Central memory CD8-positive, alpha-beta T cell (primary cell): ENCODE measurements at regions not wholly inside any gene's neighbourhood (a gene's known extent, or its start where the extent isn't known, plus 50 kb on each side); places are given as distances from the start of the nearest gene placed in this dataset.

Experiments
- ATAC-seq: fragments of 150-1000 bp; cut with Tn5 transposase; replicated peaks from 2 replicates; pipeline ENCODE4 v1.10.0; 2022; ENCODE audit warnings: mild to moderate bottlenecking, moderate FRiP score, moderate number of reproducible peaks; ENCODE audit not compliant: poor library complexity, severe bottlenecking; ENCODE audit errors: extremely low read depth
- DNase-seq, 2 donors: peaks; one replicate each; pipeline ENCODE4 v3.0.0; 2021; ENCODE audit warnings: low spot score in 2 of 2
- H3K27ac Mint-ChIP-seq: one replicate; pipeline ENCODE4 v1.8.0; 2022; ENCODE audit warnings: low read depth, mild to moderate bottlenecking, moderate library complexity, mixed read lengths
- H3K27me3 Mint-ChIP-seq: one replicate; pipeline ENCODE4 v1.8.0; 2022; ENCODE audit warnings: mixed read lengths
- H3K36me3 Mint-ChIP-seq: one replicate; pipeline ENCODE4 v1.8.0; 2022; ENCODE audit warnings: mild to moderate bottlenecking, moderate library complexity, mixed read lengths; ENCODE audit not compliant: insufficient read depth
- H3K4me1 Mint-ChIP-seq: one replicate; pipeline ENCODE4 v1.8.0; 2022; ENCODE audit warnings: mixed read lengths
- H3K4me3 Mint-ChIP-seq: one replicate; pipeline ENCODE4 v1.8.0; 2022; ENCODE audit warnings: mild to moderate bottlenecking, moderate library complexity, mixed read lengths
- H3K9me3 Mint-ChIP-seq: one replicate; pipeline ENCODE4 v1.8.0; 2022; ENCODE audit warnings: mixed read lengths

DNA sequence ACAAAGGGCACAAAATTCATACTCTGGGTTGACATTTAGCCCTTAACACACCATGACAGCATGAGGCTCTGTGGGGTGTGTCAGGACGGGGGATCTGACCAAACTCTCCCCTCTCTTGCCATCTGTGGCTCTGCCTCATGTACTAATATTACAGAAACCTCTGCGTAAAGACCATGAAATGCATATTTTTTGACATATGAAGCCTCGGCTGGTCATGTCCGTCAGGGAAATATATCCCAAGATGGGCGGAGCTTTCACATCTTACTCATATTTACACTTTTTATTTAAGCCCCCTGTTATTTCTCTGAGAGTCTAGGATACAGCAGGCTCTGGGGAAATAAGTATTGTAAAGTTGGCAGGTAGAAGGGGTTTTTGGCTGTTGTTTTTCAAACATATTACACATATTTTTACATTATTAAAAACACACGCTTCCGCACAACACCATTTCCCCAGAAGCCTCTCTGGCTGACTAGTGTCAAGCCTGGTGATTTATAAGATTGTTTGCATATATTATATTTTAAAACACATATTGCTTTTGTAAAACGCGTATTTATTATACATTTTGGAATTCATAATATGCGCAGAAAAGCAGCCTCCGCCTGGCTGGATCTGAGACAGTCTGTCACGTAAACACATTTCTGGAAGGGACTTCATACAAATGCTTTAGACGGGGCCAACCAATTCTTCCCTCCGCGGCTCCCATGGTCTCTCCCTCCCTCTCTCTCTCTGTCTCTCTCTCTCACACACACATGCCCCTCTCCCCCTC lies 237.7 kb upstream of the ZFHX3 start:
- DNase-seq (no peak), ATAC-seq (no peak)
- Mint-ChIP-seq H3K27me3 (no peaks in the 10 kb centered on the region), H3K27ac (no peak overlapping the region), H3K9me3 (peaks cover 9% of the 10 kb centered on the region), H3K36me3 (no peaks in the 10 kb centered on the region), H3K4me3 (no peak overlapping the region), H3K4me1 (no peaks in the 10 kb centered on the region)

DNA sequence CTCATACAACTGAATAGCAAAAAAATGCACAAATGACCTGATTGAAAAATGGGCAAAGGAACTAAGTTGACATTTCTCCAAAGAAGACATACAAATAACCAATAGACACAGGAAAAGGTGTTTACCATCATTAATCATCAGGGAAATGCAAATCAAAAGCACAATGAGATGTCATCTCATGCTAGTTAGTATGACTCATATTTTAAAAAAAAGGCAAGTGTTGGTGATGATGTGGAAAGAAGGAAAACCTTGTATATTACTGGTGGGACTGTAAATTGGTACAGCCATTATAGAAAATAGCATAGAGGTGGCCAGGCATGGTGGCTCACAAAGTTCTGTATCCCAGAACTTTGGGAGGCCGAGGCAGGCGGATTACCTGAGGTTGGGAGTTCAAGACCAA lies 232.5 kb upstream of the ZFHX3 start:
- Mint-ChIP-seq H3K36me3 (no peaks in the 10 kb centered on the region), H3K4me1 (no peaks in the 10 kb centered on the region), H3K9me3 (peaks cover 22% of the 10 kb centered on the region), H3K4me3 (no peak overlapping the region), H3K27ac (no peak overlapping the region), H3K27me3 (no peaks in the 10 kb centered on the region)
- no peak for DNase-seq
- no peak for ATAC-seq

- H3K27me3 Mint-ChIP-seq: no peaks in the 10 kb centered on the region
- no peak for ATAC-seq
- H3K4me1 Mint-ChIP-seq: no peaks in the 10 kb centered on the region
- H3K9me3 Mint-ChIP-seq: peaks cover 20% of the 10 kb centered on the region
- H3K4me3 Mint-ChIP-seq: no peak overlapping the region
- no peak for DNase-seq
- no peak overlapping the region for H3K27ac Mint-ChIP-seq
- no peaks in the 10 kb centered on the region for H3K36me3 Mint-ChIP-seq
Measured at GRCh38 chr16:73279451-73279850, 231.5 kb upstream of the ZFHX3 start.

GRCh38 chr16:73277071-73277470 lies 229.1 kb upstream of the ZFHX3 start:
- Mint-ChIP-seq H3K36me3 (no peaks in the 10 kb centered on the region), H3K9me3 (peaks cover 23% of the 10 kb centered on the region), H3K27ac (no peak overlapping the region), H3K4me3 (no peak overlapping the region), H3K27me3 (no peaks in the 10 kb centered on the region), H3K4me1 (no peaks in the 10 kb centered on the region)
- no peak for ATAC-seq
- no peak for DNase-seq

DNA sequence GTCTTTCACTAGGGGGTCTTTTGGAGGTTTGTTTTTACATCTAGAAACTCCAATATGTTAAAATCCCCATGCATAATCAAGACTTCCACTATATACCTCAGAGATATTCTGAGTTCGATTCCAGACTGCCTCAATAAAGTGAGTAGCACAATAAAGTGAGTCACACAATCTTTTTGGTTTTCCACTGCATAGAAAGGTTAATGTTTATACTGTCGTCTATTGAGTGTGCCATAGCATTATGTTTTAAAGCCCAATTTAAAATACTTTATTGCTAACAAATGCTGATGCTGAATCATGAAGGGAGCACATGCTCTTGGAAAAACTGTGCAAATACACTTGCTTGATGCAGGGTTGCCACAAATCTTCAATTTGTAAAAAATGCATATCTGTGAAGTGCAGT lies 227.5 kb upstream of the ZFHX3 start:
- H3K4me1 Mint-ChIP-seq: no peaks in the 10 kb centered on the region
- H3K4me3 Mint-ChIP-seq: no peak overlapping the region
- H3K27ac Mint-ChIP-seq: no peak overlapping the region
- H3K27me3 Mint-ChIP-seq: no peaks in the 10 kb centered on the region
- DNase-seq (no peak), ATAC-seq (no peak)
- no peaks in the 10 kb centered on the region for H3K36me3 Mint-ChIP-seq
- peaks cover 17% of the 10 kb centered on the region for H3K9me3 Mint-ChIP-seq

GRCh38 chr16:73275024-73275423 lies 227.1 kb upstream of the ZFHX3 start:
- Mint-ChIP-seq H3K4me3 (no peak overlapping the region), H3K27ac (no peak overlapping the region), H3K4me1 (no peaks in the 10 kb centered on the region), H3K9me3 (peaks cover 13% of the 10 kb centered on the region), H3K27me3 (no peaks in the 10 kb centered on the region), H3K36me3 (no peaks in the 10 kb centered on the region)
- ATAC-seq: no peak
- no peak for DNase-seq

- H3K36me3 Mint-ChIP-seq: no peaks in the 10 kb centered on the region
- DNase-seq (no peak), ATAC-seq (no peak)
- peaks cover 6% of the 10 kb centered on the region for H3K9me3 Mint-ChIP-seq
- H3K27ac Mint-ChIP-seq: no peak overlapping the region
- no peaks in the 10 kb centered on the region for H3K4me1 Mint-ChIP-seq
- H3K27me3 Mint-ChIP-seq: no peaks in the 10 kb centered on the region
- no peak overlapping the region for H3K4me3 Mint-ChIP-seq
Measured at GRCh38 chr16:73274140-73274539, 226.2 kb upstream of the ZFHX3 start.

DNA sequence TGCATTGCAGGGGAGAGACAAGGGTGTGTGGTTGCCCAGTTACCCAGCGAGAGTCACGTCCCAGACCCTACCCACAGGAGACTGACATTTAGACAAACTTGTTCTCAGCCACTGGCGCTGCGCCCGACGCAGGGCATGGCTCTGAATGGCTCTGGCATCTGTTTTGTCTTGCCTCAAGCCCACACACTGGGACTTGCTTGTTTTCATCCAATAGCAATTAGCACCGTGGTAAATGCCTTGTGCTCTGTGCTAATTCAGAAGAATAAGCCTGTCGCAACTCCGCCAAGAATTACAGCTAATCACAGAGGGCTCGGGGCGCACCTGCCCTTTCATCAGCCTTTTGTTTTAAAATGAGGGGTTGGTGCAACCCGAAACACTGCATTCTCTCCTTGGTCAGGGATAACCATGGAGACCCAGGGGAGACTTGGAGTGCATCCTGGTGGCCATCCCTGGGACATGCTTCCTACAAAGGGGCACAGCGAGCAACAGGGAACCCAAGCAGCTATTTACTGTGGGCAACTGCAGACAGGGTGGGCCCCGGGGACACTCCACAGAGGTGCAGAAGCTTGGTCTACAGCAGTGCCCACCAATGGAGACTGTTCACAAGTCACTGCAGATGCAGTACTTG lies 220.6 kb upstream of the ZFHX3 start:
- no peak for DNase-seq
- Mint-ChIP-seq H3K4me1 (no peaks in the 10 kb centered on the region), H3K9me3 (peaks cover 6% of the 10 kb centered on the region), H3K36me3 (no peaks in the 10 kb centered on the region), H3K4me3 (no peak overlapping the region), H3K27me3 (no peaks in the 10 kb centered on the region), H3K27ac (no peak overlapping the region)
- no peak for ATAC-seq

- DNase-seq (no peak), ATAC-seq (no peak)
- no peak overlapping the region for H3K4me3 Mint-ChIP-seq
- H3K4me1 Mint-ChIP-seq: no peaks in the 10 kb centered on the region
- H3K9me3 Mint-ChIP-seq: peaks cover 15% of the 10 kb centered on the region
- no peaks in the 10 kb centered on the region for H3K36me3 Mint-ChIP-seq
- no peak overlapping the region for H3K27ac Mint-ChIP-seq
- no peaks in the 10 kb centered on the region for H3K27me3 Mint-ChIP-seq
Measured at GRCh38 chr16:73265935-73266334, 218.0 kb upstream of the ZFHX3 start.

DNA sequence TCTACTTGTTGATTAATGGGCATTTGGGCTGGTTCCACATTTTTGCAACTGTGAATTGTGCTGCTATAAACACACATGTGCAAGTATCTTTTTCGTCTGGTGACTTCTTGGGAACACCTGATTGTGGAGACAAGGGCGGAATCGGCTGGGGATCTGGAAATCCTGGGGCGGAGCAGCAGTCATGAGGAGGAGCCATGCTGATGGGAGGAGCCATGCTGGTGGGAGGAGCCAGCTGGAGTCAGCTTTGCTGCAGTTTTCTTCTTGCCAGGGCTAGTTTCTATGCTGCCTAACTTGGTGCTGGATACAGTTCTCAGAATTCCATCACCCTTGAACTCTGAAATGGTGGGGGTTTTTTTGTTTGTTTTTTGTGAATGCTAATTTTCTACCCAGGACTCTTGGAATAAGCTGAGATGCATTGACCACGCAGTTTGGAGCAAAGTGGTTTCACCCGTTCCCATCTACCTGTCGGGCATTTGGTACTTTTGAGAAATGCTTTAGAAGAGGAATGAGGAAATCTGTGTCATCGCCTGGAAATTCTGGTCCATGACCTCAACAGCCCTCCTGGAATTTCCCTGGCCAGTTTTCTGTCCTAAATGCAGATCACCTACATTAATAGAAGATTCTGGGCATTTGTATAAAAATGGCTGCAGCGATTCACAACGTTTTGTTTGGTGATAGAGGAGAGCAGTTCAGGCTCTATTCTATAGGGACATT lies 217.4 kb upstream of the ZFHX3 start:
- H3K9me3 Mint-ChIP-seq: peaks cover 15% of the 10 kb centered on the region
- H3K36me3 Mint-ChIP-seq: no peaks in the 10 kb centered on the region
- H3K4me1 Mint-ChIP-seq: no peaks in the 10 kb centered on the region
- H3K27me3 Mint-ChIP-seq: no peaks in the 10 kb centered on the region
- H3K4me3 Mint-ChIP-seq: no peak overlapping the region
- DNase-seq: no peak
- no peak for ATAC-seq
- no peak overlapping the region for H3K27ac Mint-ChIP-seq

GRCh38 chr16:73262931-73263330 lies 215.0 kb upstream of the ZFHX3 start:
- no peak overlapping the region for H3K4me3 Mint-ChIP-seq
- no peaks in the 10 kb centered on the region for H3K4me1 Mint-ChIP-seq
- H3K27ac Mint-ChIP-seq: no peak overlapping the region
- no peaks in the 10 kb centered on the region for H3K27me3 Mint-ChIP-seq
- H3K36me3 Mint-ChIP-seq: no peaks in the 10 kb centered on the region
- no peak for ATAC-seq
- peaks cover 15% of the 10 kb centered on the region for H3K9me3 Mint-ChIP-seq
- no peak for DNase-seq

- Mint-ChIP-seq H3K4me3 (no peak overlapping the region), H3K4me1 (no peaks in the 10 kb centered on the region), H3K9me3 (no peaks in the 10 kb centered on the region), H3K36me3 (no peaks in the 10 kb centered on the region), H3K27ac (no peak overlapping the region), H3K27me3 (no peaks in the 10 kb centered on the region)
- DNase-seq (no peak), ATAC-seq (no peak)
Measured at GRCh38 chr16:73255031-73255430, 207.1 kb upstream of the ZFHX3 start.

GRCh38 chr16:73253922-73254480 lies 206.1 kb upstream of the ZFHX3 start:
- H3K36me3 Mint-ChIP-seq: no peaks in the 10 kb centered on the region
- H3K4me3 Mint-ChIP-seq: no peak overlapping the region
- no peaks in the 10 kb centered on the region for H3K27me3 Mint-ChIP-seq
- H3K27ac Mint-ChIP-seq: no peak overlapping the region
- H3K9me3 Mint-ChIP-seq: no peaks in the 10 kb centered on the region
- no peak for ATAC-seq
- H3K4me1 Mint-ChIP-seq: no peaks in the 10 kb centered on the region
- DNase-seq: no peak
